ENCODE measurements at regions not wholly inside any gene's neighbourhood (a gene's known extent, or its start where the extent isn't known, plus 50 kb on each side); places are given as distances from the start of the nearest gene placed in this dataset.
"Not testable (repeated sequence)": the region's sequence is repeated elsewhere in the genome, so short reads cannot be mapped to it uniquely, and the experiment has no call there.

- peak in 1 of 2 experiments; percentile 79 for DNase-seq
These were observed 314.0 kb upstream of the ID2 start for GRCh38 chr2:8367833-8368232.

- DNase-seq: no peak
These were observed 313.4 kb upstream of the ID2 start for GRCh38 chr2:8368463-8368862.

- no peak for DNase-seq
These were observed 312.3 kb upstream of the ID2 start for GRCh38 chr2:8369522-8369921.

GRCh38 chr2:8370258-8370802 lies 311.5 kb upstream of the ID2 start:
- DNase-seq: peak; percentile 52 to 93

- no peak for DNase-seq
These were observed 310.2 kb upstream of the ID2 start for GRCh38 chr2:8371653-8372052.

GRCh38 chr2:8374782-8375181 lies 307.1 kb upstream of the ID2 start:
- no peak for DNase-seq

- no peak for DNase-seq
These were observed 305.0 kb upstream of the ID2 start for GRCh38 chr2:8376603-8377410.

- no peak for DNase-seq
These were observed 303.6 kb upstream of the ID2 start for GRCh38 chr2:8378016-8378810.

GRCh38 chr2:8379128-8379527 lies 302.7 kb upstream of the ID2 start:
- no peak for DNase-seq

GRCh38 chr2:8379549-8379948 lies 302.3 kb upstream of the ID2 start:
- DNase-seq: no peak

- no peak for DNase-seq
These were observed 301.8 kb upstream of the ID2 start for GRCh38 chr2:8380026-8380425.

- peak in 1 of 2 experiments; percentile 29 for DNase-seq
These were observed 301.3 kb upstream of the ID2 start for GRCh38 chr2:8380566-8380965.

- DNase-seq: peak in 1 of 2 experiments; percentile 32
These were observed 299.4 kb upstream of the ID2 start for GRCh38 chr2:8382485-8382884.

- not testable (repeated sequence) for DNase-seq
These were observed 295.1 kb upstream of the ID2 start for GRCh38 chr2:8386748-8387147.

- DNase-seq: no peak
These were observed 293.1 kb upstream of the ID2 start for GRCh38 chr2:8388781-8389180.

- DNase-seq: no peak
These were observed 292.3 kb upstream of the ID2 start for GRCh38 chr2:8389431-8390108.

- no peak for DNase-seq
These were observed 290.7 kb upstream of the ID2 start for GRCh38 chr2:8391126-8391525.

GRCh38 chr2:8391584-8391983 lies 290.3 kb upstream of the ID2 start:
- no peak for DNase-seq

GRCh38 chr2:8392098-8392866 lies 289.6 kb upstream of the ID2 start:
- no peak for DNase-seq

GRCh38 chr2:8393506-8393905 lies 288.4 kb upstream of the ID2 start:
- no peak for DNase-seq

GRCh38 chr2:8394131-8394530 lies 287.7 kb upstream of the ID2 start:
- DNase-seq: no peak

- DNase-seq: no peak
These were observed 287.1 kb upstream of the ID2 start for GRCh38 chr2:8394569-8395359.
